ENCODE measurements at regions not wholly inside any gene's neighbourhood (a gene's known extent, or its start where the extent isn't known, plus 50 kb on each side); places are given as distances from the start of the nearest gene placed in this dataset.

- ATAC-seq (ENCODE audit: low FRiP score) (no peak), DNase-seq (ENCODE audit: low spot score) (no peak)
- no peak for TF ChIP-seq CTCF (IDR thresholded peaks at IDR 0.05)
These were observed 288.9 kb upstream of the CDH18 start for GRCh38 chr5:20276959-20277263.

DNA sequence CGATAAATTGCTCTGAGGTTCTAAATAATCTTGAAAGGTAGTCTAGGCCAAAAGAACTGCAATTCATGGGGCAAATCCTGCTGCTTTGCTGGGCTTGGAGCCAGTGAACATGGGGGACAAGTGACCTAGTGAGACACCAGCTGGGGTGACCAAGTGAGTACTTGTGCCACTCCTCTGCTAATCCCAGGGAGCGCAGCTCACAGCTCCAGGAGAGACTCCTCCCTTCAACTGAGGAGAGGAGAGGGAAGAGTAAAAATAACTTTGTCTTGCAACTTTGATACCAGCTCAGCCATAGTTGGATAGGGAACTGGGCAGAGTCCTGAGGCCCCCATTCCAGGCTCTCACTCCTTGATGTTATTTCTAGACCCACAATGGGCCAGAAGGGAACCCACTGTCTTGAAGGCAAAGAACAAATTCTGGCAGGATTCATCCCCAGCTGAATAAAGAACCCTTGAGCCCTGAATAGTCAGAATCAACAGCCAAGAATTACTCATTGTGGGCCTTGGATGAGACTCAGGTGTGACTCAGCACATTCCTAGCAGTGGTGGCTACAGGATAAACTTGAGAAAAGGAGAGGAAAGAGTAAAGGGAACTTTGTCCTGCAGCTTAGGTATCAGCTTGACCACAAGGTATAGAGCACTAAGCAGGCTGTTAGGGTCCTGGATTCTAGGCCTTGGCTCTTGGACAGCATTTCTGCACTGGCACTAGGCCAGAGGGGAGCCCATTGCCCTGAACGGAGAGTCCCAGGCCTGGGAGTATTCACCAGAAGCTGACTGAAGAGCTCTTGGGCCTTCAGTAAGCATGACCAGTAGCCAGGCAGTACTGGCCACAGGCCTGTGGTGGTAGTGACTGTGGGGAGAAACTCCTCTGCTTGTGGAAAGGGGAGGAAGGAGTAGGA lies 288.3 kb upstream of the CDH18 start:
- TF ChIP-seq CTCF (IDR thresholded peaks at IDR 0.05) = no peak
- ATAC-seq (ENCODE audit: low FRiP score) (no peak), DNase-seq (ENCODE audit: low spot score) (no peak)

DNA sequence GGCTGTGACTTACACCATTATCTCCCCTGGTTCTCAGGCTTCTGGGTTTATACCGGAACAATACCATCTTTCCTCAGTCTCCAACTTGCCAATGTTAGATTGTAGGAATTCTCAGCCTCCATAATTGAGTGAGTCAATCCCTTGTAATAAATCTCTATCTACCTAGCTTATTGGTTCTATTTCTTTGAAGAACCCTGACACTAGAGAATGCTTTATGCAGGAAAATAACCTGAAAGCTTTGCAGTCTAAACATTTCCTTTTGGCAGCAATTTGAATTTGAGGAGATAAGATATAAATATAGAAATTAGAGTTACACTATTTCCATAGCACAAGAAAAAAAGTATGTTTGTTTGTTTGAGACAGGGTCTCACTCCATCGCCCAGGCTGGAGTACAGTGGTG lies 278.1 kb upstream of the CDH18 start:
- no peak for ATAC-seq (ENCODE audit: low FRiP score)
- no peak for DNase-seq (ENCODE audit: low spot score)
- TF ChIP-seq CTCF (IDR thresholded peaks at IDR 0.05) = no peak

GRCh38 chr5:20262896-20263295 lies 274.9 kb upstream of the CDH18 start:
- no peak for ATAC-seq (ENCODE audit: low FRiP score)

GRCh38 chr5:20254748-20255147 lies 266.7 kb upstream of the CDH18 start:
- no peak for TF ChIP-seq CTCF (IDR thresholded peaks at IDR 0.05)
- ATAC-seq (ENCODE audit: low FRiP score) (no peak), DNase-seq (ENCODE audit: low spot score) (no peak)

More at GRCh38 chr5:20262896-20263295, 274.9 kb upstream of the CDH18 start:
- no peak for DNase-seq (ENCODE audit: low spot score)
- TF ChIP-seq CTCF (IDR thresholded peaks at IDR 0.05) = no peak

DNA sequence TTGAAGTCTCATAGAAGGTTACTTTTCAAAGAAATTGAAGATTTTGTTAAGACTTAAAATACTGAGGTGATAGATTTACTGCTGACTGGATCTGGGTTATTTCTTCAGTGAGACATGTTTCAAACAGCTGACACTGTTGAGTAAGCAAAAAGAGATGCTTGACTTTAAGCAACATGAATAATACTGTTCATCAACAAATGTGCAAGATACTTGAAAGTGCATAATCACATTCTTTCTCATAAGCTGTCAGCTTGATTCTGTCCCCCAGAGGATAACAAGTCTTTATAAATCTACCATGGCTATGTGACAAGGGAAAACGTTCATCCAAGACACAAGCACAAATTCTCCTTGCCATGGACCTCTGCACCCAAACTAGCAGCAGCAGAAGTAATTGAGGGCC lies 260.1 kb upstream of the CDH18 start:
- no peak for TF ChIP-seq CTCF (IDR thresholded peaks at IDR 0.05)
- DNase-seq (ENCODE audit: low spot score) (no peak), ATAC-seq (ENCODE audit: low FRiP score) (no peak)

DNA sequence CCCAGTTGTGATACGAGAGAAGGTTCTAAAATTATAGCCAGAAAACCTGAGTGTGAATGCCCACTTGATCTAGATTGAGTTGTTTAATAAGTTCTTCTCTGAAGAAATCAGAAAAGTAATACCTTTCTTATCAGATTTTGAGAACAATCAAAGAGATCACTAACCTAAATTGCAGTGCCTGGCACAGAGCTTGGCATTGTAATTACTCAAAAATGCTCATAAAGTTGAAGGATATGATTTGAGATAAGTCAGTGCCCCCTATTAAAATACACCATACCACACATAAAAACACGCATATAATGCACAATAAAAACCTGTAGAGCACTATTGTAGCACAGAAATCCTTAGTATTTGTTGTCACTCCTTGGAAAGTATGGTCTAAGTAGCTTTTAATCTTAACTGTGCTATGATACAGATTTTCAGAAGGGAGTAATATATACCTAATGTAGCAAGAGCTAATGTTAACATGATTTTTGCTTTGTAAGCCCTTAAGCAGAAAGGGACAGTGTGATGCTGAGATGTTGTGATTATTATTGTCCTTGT lies 257.5 kb upstream of the CDH18 start:
- ATAC-seq (ENCODE audit: low FRiP score) (no peak), DNase-seq (ENCODE audit: low spot score) (no peak)
- no peak for TF ChIP-seq CTCF (IDR thresholded peaks at IDR 0.05)
